BJ (cell line): ENCODE measurements at regions not wholly inside any gene's neighbourhood (a gene's known extent, or its start where the extent isn't known, plus 50 kb on each side); places are given as distances from the start of the nearest gene placed in this dataset.
"Not testable (repeated sequence)": the region's sequence is repeated elsewhere in the genome, so short reads cannot be mapped to it uniquely, and the experiment has no call there.

Source experiments
- CTCF ChIA-PET: fragments of 350-600 bp; formaldehyde crosslinking; extraction: SDS; loops from one replicate; lab custom pipeline; 2021; ENCODE audit warnings: antibody characterized with exemption, inconsistent platforms; lab: Yijun Ruan, JAX
- POLR2A ChIA-PET: fragments of 300-600 bp; sonication (Branson Sonifier 250); formaldehyde crosslinking; extraction: SDS; loops from one replicate; lab custom pipeline; 2021; ENCODE audit warnings: antibody characterized with exemption; lab: Charles Lee
- DNase-seq: peaks from one replicate; pipeline ENCODE4 v3.0.0-alpha.2; 2011; ENCODE audit warnings: low read depth
- H3K27me3 ChIP-seq: 2 replicates; pipeline ENCODE4 v1.6.0; 2011; ENCODE audit warnings: low read length; ENCODE audit not compliant: control insufficient read depth, insufficient read depth
- H3K36me3 ChIP-seq: 2 replicates; pipeline ENCODE4 v1.5.1; 2011; ENCODE audit warnings: low read length; ENCODE audit not compliant: control insufficient read depth, insufficient read depth
- H3K4me3 ChIP-seq: 2 replicates; pipeline ENCODE4 v1.5.1; 2011; ENCODE audit warnings: low read depth, mild to moderate bottlenecking, control low read depth, low read length
- TF ChIP-seq, protein P1 (sequence below): IDR thresholded peaks from 2 replicates; pipeline ENCODE4 v1.5.1; 2011; ENCODE audit warnings: low read depth, mild to moderate bottlenecking, control low read depth, inconsistent platforms, low read length, moderate library complexity; ENCODE audit not compliant: insufficient read depth

DNA sequence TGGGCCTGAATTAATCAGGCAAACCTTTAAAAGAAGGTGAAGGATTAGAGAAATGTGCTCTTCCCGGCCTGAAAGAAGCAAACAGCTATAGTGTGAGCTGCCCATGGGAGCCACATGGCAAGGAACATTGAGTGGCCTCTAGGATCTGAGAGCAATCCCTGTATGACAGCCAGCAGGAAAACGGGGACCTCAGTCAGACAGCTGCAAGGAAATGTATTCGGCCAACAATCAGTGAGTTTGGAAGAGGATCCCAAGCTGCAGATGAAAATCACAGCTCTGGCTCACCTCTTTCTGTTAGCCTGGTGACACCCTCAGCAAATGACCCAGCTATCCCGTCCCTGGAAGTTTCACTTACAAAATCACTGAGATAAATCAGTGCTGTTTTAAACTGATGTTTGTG is 309.2 kb downstream of the SH3GL2 start:
- Histone ChIP-seq H3K27me3 (no peaks in the 10 kb centered on the region), H3K4me3 (no peak overlapping the region), H3K36me3 (no peaks in the 10 kb centered on the region)
- ChIA-PET POLR2A (no interaction called here), CTCF (no interaction called here)
- DNase-seq: no peak
- TF ChIP-seq, protein P1, sequence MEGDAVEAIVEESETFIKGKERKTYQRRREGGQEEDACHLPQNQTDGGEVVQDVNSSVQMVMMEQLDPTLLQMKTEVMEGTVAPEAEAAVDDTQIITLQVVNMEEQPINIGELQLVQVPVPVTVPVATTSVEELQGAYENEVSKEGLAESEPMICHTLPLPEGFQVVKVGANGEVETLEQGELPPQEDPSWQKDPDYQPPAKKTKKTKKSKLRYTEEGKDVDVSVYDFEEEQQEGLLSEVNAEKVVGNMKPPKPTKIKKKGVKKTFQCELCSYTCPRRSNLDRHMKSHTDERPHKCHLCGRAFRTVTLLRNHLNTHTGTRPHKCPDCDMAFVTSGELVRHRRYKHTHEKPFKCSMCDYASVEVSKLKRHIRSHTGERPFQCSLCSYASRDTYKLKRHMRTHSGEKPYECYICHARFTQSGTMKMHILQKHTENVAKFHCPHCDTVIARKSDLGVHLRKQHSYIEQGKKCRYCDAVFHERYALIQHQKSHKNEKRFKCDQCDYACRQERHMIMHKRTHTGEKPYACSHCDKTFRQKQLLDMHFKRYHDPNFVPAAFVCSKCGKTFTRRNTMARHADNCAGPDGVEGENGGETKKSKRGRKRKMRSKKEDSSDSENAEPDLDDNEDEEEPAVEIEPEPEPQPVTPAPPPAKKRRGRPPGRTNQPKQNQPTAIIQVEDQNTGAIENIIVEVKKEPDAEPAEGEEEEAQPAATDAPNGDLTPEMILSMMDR: no peak

- H3K27me3 ChIP-seq, DNase-seq, H3K36me3 ChIP-seq, H3K4me3 ChIP-seq, CTCF ChIA-PET, POLR2A ChIA-PET: not testable (repeated sequence)
Measured at GRCh38 chr9:17888964-17889363, 310.1 kb downstream of the SH3GL2 start.

DNA sequence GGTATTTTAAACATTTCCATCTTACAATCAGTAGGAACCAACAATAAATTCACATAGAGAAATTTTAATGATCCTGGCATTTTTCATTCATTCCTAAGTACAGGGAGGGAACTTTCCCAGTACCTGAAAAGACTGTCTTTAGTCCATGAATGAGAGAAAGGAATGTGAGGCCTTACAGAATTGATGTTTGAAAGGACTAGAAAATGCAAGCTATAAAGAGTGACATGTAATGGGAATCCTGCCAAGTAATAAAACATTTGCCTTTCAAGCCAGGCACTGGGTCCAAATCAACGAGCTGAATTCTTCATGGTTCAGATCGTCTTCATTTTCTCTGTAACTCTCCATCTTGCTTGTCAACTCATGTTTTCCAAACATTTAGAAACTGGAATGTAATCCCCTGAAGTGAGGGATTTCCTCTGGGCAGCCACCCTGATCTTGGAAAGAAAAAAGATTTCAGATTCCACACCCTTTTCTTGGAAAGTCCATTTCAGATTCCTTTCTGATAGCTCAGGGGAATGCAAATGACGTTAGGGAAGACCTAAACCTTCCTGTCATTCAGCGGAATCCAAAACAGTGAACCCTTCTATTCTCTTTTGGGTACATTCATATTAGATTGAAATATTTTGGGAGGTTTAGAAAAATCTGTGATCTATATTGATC is 315.8 kb downstream of the SH3GL2 start:
- no peak for DNase-seq
- ChIA-PET POLR2A (no interaction called here), CTCF (interaction anchor here (0.5 to 0.6 kb wide), 2 partner anchors 9 to 977 kb away, joined by 3 read pairs; no protein-coding TSS in a partner anchor)
- H3K4me3 ChIP-seq: no peak overlapping the region
- no peaks in the 10 kb centered on the region for H3K36me3 ChIP-seq
- H3K27me3 ChIP-seq: no peaks in the 10 kb centered on the region
- TF ChIP-seq, protein P1: no peak

- no peak for DNase-seq
- TF ChIP-seq, protein P1: no peak
Measured at GRCh38 chr9:17900606-17901005, 321.7 kb downstream of the SH3GL2 start.

GRCh38 chr9:17905366-17905765 is 326.5 kb downstream of the SH3GL2 start:
- ChIA-PET POLR2A (no interaction called here), CTCF (no interaction called here)
- Histone ChIP-seq H3K36me3 (no peaks in the 10 kb centered on the region), H3K27me3 (peaks cover 18% of the 10 kb centered on the region), H3K4me3 (no peak overlapping the region)
- DNase-seq: no peak
- TF ChIP-seq, protein P1: no peak

More at GRCh38 chr9:17900606-17901005, 321.7 kb downstream of the SH3GL2 start:
- Histone ChIP-seq H3K27me3 (peaks cover 6% of the 10 kb centered on the region), H3K36me3 (no peaks in the 10 kb centered on the region), H3K4me3 (no peak overlapping the region)
- ChIA-PET CTCF (no interaction called here), POLR2A (no interaction called here)

- Histone ChIP-seq H3K4me3 (no peak overlapping the region), H3K27me3 (peaks cover 18% of the 10 kb centered on the region), H3K36me3 (no peaks in the 10 kb centered on the region)
- ChIA-PET CTCF (no interaction called here), POLR2A (no interaction called here)
- DNase-seq: no peak
- TF ChIP-seq, protein P1: no peak
Measured at GRCh38 chr9:17905781-17906175, 326.9 kb downstream of the SH3GL2 start.
